H1 (cell line): ENCODE measurements at regions not wholly inside any gene's neighbourhood (a gene's known extent, or its start where the extent isn't known, plus 50 kb on each side); places are given as distances from the start of the nearest gene placed in this dataset.

Source experiments
- CHD1 ChIP-seq: IDR thresholded peaks from 2 replicates; pipeline ENCODE4 v1.6.1; 2012; ENCODE audit warnings: low read depth, low read length, improper control_type of control experiment
- CHD7 ChIP-seq: fragments of 300-600 bp; sonication (generic); IDR thresholded peaks from 2 replicates; pipeline ENCODE4 v1.7.1; 2012; ENCODE audit warnings: low read length, moderate library complexity, mild to moderate bottlenecking, inconsistent platforms; ENCODE audit not compliant: insufficient replicate concordance
- JUND ChIP-seq: IDR thresholded peaks from 2 replicates; pipeline ENCODE4 v1.6.1; 2011; ENCODE audit warnings: mild to moderate bottlenecking, improper control_type of control experiment, low read length
- KDM1A ChIP-seq: fragments of 200-600, 300-600 bp; sonication (generic); IDR thresholded peaks from 2 replicates; pipeline ENCODE4 v1.7.1; 2016; ENCODE audit warnings: mild to moderate bottlenecking, low read length, borderline replicate concordance
- NRF1 ChIP-seq: IDR thresholded peaks from 2 replicates; pipeline ENCODE4 v1.6.1; 2011; ENCODE audit warnings: mild to moderate bottlenecking, low read depth, low read length, improper control_type of control experiment
- POLR2A ChIP-seq, 2 experiments: IDR thresholded peaks; 1 replicate in 1 of 2; 2 replicates in 1 of 2; pipeline ENCODE4 v1.6.1; 2011; ENCODE audit warnings: low read depth in 2 of 2, low read length in 2 of 2, mild to moderate bottlenecking in 2 of 2; ENCODE audit errors: control extremely low read depth in 1 of 2
- POU5F1 ChIP-seq: IDR thresholded peaks from 2 replicates; pipeline ENCODE4 v1.6.1; 2011; ENCODE audit warnings: low read depth, mild to moderate bottlenecking, low read length, moderate library complexity
- RAD21 ChIP-seq, 2 experiments: IDR thresholded peaks in 1 of 2; conservative IDR thresholded peaks in 1 of 2; 2 replicates each; pipeline ENCODE4 v1.6.1; 2011; ENCODE audit warnings: low read depth in 2 of 2, low read length in 2 of 2, improper control_type of control experiment in 1 of 2, inconsistent platforms in 1 of 2, mild to moderate bottlenecking in 1 of 2, moderate library complexity in 1 of 2
- SAP30 ChIP-seq: fragments of 300-600 bp; sonication (generic); IDR thresholded peaks from 2 replicates; pipeline ENCODE4 v1.7.1; 2012; ENCODE audit warnings: low read length, moderate library complexity, mild to moderate bottlenecking, inconsistent platforms; ENCODE audit not compliant: insufficient read depth, insufficient replicate concordance
- SIN3A ChIP-seq, 2 experiments: IDR thresholded peaks in 1 of 2; conservative IDR thresholded peaks in 1 of 2; 2 replicates each; pipeline ENCODE4 v1.6.1; 2011 to 2012; ENCODE audit warnings: low read length in 2 of 2, improper control_type of control experiment in 1 of 2, low read depth in 1 of 2, mild to moderate bottlenecking in 1 of 2
- SIX5 ChIP-seq: IDR thresholded peaks from 2 replicates; pipeline ENCODE4 v1.6.1; 2011; ENCODE audit warnings: mild to moderate bottlenecking, low read depth, low read length

- TF ChIP-seq CHD7 (no peak), KDM1A (no peak), RAD21 (IDR thresholded peaks at IDR 0.05 in 1 of 2, conservative IDR thresholded peaks at IDR 0.05 in 1 of 2; ENCODE audit: low read depth in 2 of 2, low read length in 2 of 2) (no peak), SIN3A (conservative IDR thresholded peaks at IDR 0.05 in 1 of 2, IDR thresholded peaks at IDR 0.05 in 1 of 2; ENCODE audit: low read depth in 1 of 2, low read length in 2 of 2) (no peak), POU5F1 (no peak), POLR2A (IDR thresholded peaks at IDR 0.05; ENCODE audit: control extremely low read depth in 1 of 2, low read depth in 2 of 2, low read length in 2 of 2) (no peak), SIX5 (no peak), CHD1 (no peak), NRF1 (no peak), JUND (no peak), SAP30 (no peak)
These were observed 308.4 kb downstream of the RPLP1 start (continued) for GRCh38 chr15:69760890-69761568.
